GM10248 (cell line): ENCODE measurements at regions not wholly inside any gene's neighbourhood (a gene's known extent, or its start where the extent isn't known, plus 50 kb on each side); places are given as distances from the start of the nearest gene placed in this dataset.

Source experiments
- CTCF ChIA-PET: fragments of 300-600 bp; sonication (Branson Sonifier 250); formaldehyde crosslinking; extraction: SDS; loops from one replicate; lab custom pipeline; 2021; ENCODE audit warnings: antibody characterized with exemption; lab: Yijun Ruan, JAX
- POLR2A ChIA-PET: fragments of 350-650 bp; sonication (Branson Sonifier 250); formaldehyde crosslinking; extraction: SDS; loops from one replicate; lab custom pipeline; 2020; ENCODE audit warnings: antibody characterized with exemption; lab: Yijun Ruan, JAX
- DNase-seq: peaks from one replicate; pipeline ENCODE4 v3.0.0; 2012; ENCODE audit errors: extremely low spot score
- TF ChIP-seq, protein P1 (sequence below): IDR thresholded peaks from 2 replicates; pipeline ENCODE4 v1.5.1; 2012; ENCODE audit warnings: mild to moderate bottlenecking, low read depth; ENCODE audit errors: extremely low read depth, missing control alignments, control extremely low read depth

DNA sequence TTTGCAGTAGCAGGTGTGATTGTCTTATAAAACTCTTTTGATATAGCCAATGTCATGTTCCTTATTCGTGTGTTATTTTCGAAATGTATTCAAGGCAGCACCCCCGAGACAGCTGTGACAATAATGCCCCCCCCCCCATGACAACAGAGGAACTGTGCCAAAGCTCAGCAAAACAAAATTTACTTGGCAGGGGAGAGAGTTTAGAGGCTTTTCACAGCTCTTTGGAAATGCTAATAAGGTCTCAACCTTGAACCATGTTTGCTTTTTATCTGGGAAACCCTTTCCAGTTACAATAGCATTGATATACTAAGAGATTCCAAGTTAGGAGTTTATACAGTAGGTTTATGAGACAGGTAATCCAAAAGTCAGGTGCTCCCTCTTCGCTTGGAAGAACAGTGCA lies 56.4 kb upstream of the USP44 start:
- DNase-seq: no peak
- POLR2A ChIA-PET: no interaction called here
- TF ChIP-seq, protein P1, sequence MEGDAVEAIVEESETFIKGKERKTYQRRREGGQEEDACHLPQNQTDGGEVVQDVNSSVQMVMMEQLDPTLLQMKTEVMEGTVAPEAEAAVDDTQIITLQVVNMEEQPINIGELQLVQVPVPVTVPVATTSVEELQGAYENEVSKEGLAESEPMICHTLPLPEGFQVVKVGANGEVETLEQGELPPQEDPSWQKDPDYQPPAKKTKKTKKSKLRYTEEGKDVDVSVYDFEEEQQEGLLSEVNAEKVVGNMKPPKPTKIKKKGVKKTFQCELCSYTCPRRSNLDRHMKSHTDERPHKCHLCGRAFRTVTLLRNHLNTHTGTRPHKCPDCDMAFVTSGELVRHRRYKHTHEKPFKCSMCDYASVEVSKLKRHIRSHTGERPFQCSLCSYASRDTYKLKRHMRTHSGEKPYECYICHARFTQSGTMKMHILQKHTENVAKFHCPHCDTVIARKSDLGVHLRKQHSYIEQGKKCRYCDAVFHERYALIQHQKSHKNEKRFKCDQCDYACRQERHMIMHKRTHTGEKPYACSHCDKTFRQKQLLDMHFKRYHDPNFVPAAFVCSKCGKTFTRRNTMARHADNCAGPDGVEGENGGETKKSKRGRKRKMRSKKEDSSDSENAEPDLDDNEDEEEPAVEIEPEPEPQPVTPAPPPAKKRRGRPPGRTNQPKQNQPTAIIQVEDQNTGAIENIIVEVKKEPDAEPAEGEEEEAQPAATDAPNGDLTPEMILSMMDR: no peak
- CTCF ChIA-PET: no interaction called here

GRCh38 chr12:95605875-95606274 lies 54.6 kb upstream of the USP44 start:
- TF ChIP-seq, protein P1: no peak
- DNase-seq: no peak
- POLR2A ChIA-PET: no interaction called here
- CTCF ChIA-PET: no interaction called here

GRCh38 chr12:95605087-95605486 lies 53.8 kb upstream of the USP44 start:
- ChIA-PET POLR2A (no interaction called here), CTCF (no interaction called here)
- no peak for DNase-seq
- TF ChIP-seq, protein P1: no peak

GRCh38 chr12:95603351-95604145 lies 52.3 kb upstream of the USP44 start:
- ChIA-PET CTCF (no interaction called here), POLR2A (no interaction called here)
- TF ChIP-seq, protein P1: no peak

DNA sequence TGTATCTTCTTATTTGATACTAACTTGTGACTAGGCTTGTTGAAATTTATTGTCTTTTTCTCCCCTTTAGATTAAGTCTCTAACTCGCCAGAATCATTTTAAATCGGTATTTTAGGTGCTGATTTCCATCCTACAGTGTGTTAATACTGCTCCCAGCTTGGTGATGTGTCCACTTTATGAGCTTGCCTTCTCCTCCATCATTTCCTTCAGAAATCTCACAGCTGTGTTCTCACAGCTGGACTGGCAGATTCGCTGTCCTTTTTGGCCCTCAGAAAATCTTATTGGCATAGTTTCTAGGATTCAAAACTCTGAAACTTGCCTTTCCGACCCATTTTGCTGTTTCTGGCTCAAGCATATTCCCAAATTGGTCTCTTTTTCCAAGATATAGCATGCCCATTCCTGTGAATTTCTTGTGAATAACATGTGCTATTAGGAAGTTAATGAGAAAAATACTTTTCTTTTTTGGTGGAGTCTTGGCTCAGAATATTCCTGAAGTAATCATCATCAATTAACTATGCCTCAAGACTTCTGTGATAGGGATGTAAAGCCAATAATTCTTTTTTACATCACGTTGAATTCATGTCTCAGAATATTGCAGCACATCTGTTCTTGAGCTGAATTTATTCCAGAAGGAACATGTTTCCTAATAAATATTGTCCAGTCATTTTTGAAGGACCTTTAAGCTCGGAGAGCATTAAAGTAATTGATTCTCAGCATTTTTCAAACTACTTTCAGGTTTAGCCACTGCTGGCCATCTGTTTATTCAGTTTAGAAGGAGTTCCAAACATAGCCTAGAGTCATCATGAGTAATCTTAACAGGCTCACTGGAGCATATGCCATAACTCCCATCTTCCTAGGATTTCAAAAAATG lies 50.0 kb upstream of the USP44 start:
- ChIA-PET POLR2A (no interaction called here), CTCF (interaction anchor here (1.1 to 1.5 kb wide), 2 partner anchors 8 to 27 kb away, joined by 3 to 4 read pairs; no protein-coding TSS in a partner anchor)
- DNase-seq: no peak
- TF ChIP-seq, protein P1: no peak

More at GRCh38 chr12:95603351-95604145, 52.3 kb upstream of the USP44 start:
- DNase-seq: no peak
